Activated B cell treated with CpG ODN at 0.5 μM for 24 hours (primary cell): ENCODE measurements at regions not wholly inside any gene's neighbourhood (a gene's known extent, or its start where the extent isn't known, plus 50 kb on each side); places are given as distances from the start of the nearest gene placed in this dataset.

ENCODE experiments used
- ATAC-seq: fragments of 200-7000 bp; cut with Tn5 transposase; one replicate; pipeline ENCODE4 v1.10.0; 2021; ENCODE audit warnings: low read depth, mild to moderate bottlenecking, moderate library complexity
- CTCF ChIA-PET: fragments of 350-600 bp; sonication (Branson Sonifier 250); formaldehyde crosslinking; loops from one replicate; lab custom pipeline; 2021; ENCODE audit warnings: antibody characterized with exemption; lab: Charles Lee
- POLR2A ChIA-PET: fragments of 350-600 bp; sonication (Branson Sonifier 250); formaldehyde crosslinking; loops from one replicate; lab custom pipeline; 2021; ENCODE audit warnings: antibody characterized with exemption; lab: Charles Lee
- DNase-seq: peaks from one replicate; pipeline ENCODE4 v3.0.0; 2022
- H3K27ac Mint-ChIP-seq: one replicate; pipeline ENCODE4 v1.8.0; 2020; ENCODE audit warnings: mixed read lengths
- H3K27me3 Mint-ChIP-seq: one replicate; pipeline ENCODE4 v1.8.0; 2021; ENCODE audit warnings: mixed read lengths
- H3K36me3 Mint-ChIP-seq: one replicate; pipeline ENCODE4 v1.8.0; 2021; ENCODE audit warnings: low read depth, mixed read lengths
- H3K4me1 Mint-ChIP-seq: one replicate; pipeline ENCODE4 v1.8.0; 2021; ENCODE audit warnings: mixed read lengths
- H3K4me3 Mint-ChIP-seq: one replicate; pipeline ENCODE4 v1.8.0; 2020; ENCODE audit warnings: mild to moderate bottlenecking, mixed read lengths
- H3K9me3 Mint-ChIP-seq: one replicate; pipeline ENCODE4 v1.8.0; 2020; ENCODE audit warnings: mixed read lengths
- CTCF ChIP-seq: fragments of 200-600 bp; IDR thresholded peaks from one replicate; pipeline ENCODE4 v1.8.0; 2022; ENCODE audit warnings: antibody characterized with exemption, mild to moderate bottlenecking
- intact Hi-C: fragments of 100-400 bp; cut with micrococcal nuclease; formaldehyde crosslinking; loops from one replicate; pipeline ENCODE4 v1.15.1; 2024

DNA sequence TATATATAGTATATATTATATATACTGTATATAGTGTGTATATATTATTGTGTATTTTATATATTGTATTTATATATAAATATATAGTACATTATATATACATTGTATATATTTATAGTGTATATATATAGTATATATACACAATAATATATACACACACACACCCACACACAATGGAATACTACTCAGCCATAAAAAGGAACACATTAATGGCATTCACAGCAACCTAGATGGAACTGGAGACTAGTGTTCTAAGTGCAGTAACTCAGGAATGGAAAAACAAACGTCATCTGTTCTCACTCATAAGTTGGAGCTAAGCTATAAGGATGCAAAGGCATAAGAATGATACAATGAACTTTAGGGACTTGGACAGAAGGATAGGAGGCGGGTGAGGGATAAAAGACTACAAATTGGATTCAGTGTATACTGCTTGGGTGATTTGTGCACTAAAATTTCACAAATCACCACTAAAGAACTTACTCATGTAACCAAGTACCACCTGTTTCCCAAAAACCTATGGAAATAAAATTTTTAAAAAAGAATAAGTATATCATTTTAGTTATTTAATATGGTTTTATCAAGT, 201.9 kb upstream of the CDH11 start:
- intact Hi-C loops: loop anchor here (5.0 kb wide), 1 partner anchor 206 kb away; no protein-coding TSS in a partner anchor
- CTCF ChIA-PET: no interaction called here
- Mint-ChIP-seq H3K27me3 (no peaks in the 10 kb centered on the region), H3K27ac (no peak overlapping the region), H3K4me3 (no peak overlapping the region), H3K4me1 (no peaks in the 10 kb centered on the region), H3K36me3 (no peaks in the 10 kb centered on the region), H3K9me3 (peaks cover 2% of the 10 kb centered on the region)
- no peak for ATAC-seq
- POLR2A ChIA-PET: no interaction called here
- DNase-seq: no peak
- no peak for TF ChIP-seq CTCF

- no peaks in the 10 kb centered on the region for H3K27me3 Mint-ChIP-seq
- POLR2A ChIA-PET: no interaction called here
Observed at GRCh38 chr16:65319621-65320231, 197.9 kb upstream of the CDH11 start.

DNA sequence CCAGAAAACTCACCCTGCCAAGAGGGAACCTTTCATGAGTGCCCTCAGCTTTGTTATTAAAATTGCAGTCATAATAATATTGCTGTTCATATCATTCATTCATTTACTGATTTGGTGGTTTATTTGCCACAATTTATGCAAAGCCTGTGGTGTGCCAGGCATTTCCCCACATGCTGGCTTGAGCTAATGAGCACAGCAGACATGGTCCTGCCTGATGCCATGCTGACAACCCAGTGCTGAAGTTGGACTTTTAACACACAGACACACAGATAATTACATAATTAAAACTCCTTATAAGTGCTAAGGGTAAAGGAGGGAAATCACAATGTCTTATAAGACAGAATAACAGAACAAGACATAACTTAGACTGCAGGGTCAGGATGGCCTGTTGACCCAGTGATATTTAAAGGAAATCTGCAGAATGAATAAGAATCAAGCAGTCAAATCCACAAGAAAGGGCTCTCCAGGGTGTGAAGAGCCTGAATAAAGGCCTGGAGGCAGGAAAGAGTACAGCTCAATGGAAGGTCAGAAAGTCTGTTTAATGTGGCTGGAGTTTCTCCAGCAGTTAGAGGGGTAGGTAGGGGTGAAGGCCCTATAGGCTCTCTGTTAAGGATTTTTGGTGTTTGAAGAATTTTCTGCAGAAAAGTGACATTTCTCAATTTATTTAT, 196.9 kb upstream of the CDH11 start:
- ATAC-seq: no peak
- Mint-ChIP-seq H3K27ac (no peak overlapping the region), H3K27me3 (no peaks in the 10 kb centered on the region), H3K4me1 (no peaks in the 10 kb centered on the region), H3K36me3 (no peaks in the 10 kb centered on the region), H3K4me3 (no peak overlapping the region), H3K9me3 (peaks cover 3% of the 10 kb centered on the region)
- intact Hi-C loops: no loop called here
- POLR2A ChIA-PET: no interaction called here
- TF ChIP-seq CTCF: no peak
- no peak for DNase-seq
- CTCF ChIA-PET: no interaction called here

More at GRCh38 chr16:65319621-65320231, 197.9 kb upstream of the CDH11 start:
- Mint-ChIP-seq H3K36me3 (no peaks in the 10 kb centered on the region), H3K9me3 (peaks cover 5% of the 10 kb centered on the region), H3K4me3 (no peak overlapping the region), H3K4me1 (no peaks in the 10 kb centered on the region), H3K27ac (no peak overlapping the region)
- TF ChIP-seq CTCF: no peak
- CTCF ChIA-PET: no interaction called here
- ATAC-seq: no peak
- intact Hi-C loops: loop anchor here (5.0 kb wide), 1 partner anchor 202 kb away; no protein-coding TSS in a partner anchor
- no peak for DNase-seq

DNA sequence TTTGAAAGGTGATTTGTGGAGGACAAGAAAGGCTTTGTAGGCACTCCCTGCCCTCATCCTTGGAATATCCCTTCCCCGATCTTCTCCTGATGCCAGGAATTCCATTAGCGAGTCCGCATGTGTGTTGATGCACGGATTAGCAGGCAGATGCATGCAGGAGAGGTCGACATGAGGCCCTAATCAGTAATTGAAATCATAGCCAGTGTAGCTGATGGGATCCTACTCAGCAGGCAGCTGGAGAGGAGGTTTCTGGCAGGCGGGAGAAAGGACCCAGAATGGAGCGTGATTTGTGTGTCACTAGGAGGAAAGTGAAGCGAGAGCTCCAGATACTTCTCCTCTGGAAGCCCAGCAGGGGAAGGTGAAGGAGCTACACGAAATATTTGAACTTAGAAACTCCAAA, 196.3 kb upstream of the CDH11 start:
- ATAC-seq (no peak), DNase-seq (no peak)
- Mint-ChIP-seq H3K4me3 (no peak overlapping the region), H3K27ac (no peak overlapping the region), H3K36me3 (no peaks in the 10 kb centered on the region), H3K9me3 (peaks cover 3% of the 10 kb centered on the region), H3K27me3 (no peaks in the 10 kb centered on the region), H3K4me1 (no peaks in the 10 kb centered on the region)
- ChIA-PET POLR2A (no interaction called here), CTCF (no interaction called here)
- no peak for TF ChIP-seq CTCF
- intact Hi-C loops: no loop called here

GRCh38 chr16:65316808-65317207, 194.9 kb upstream of the CDH11 start:
- no peak for DNase-seq
- no peak for ATAC-seq
- H3K36me3 Mint-ChIP-seq: no peaks in the 10 kb centered on the region
- H3K27ac Mint-ChIP-seq: no peak overlapping the region
- ChIA-PET CTCF (no interaction called here), POLR2A (no interaction called here)
- H3K4me3 Mint-ChIP-seq: no peak overlapping the region
- intact Hi-C loops: no loop called here
- no peaks in the 10 kb centered on the region for H3K4me1 Mint-ChIP-seq
- no peaks in the 10 kb centered on the region for H3K27me3 Mint-ChIP-seq
- H3K9me3 Mint-ChIP-seq: peaks cover 3% of the 10 kb centered on the region
- TF ChIP-seq CTCF: no peak
